Epithelial cell of esophagus (primary cell): ENCODE measurements at regions not wholly inside any gene's neighbourhood (a gene's known extent, or its start where the extent isn't known, plus 50 kb on each side); places are given as distances from the start of the nearest gene placed in this dataset.

Experiments
- DNase-seq: peaks from one replicate; pipeline ENCODE4 v3.0.0; 2010; ENCODE audit warnings: low read depth
- H3K4me3 ChIP-seq: 2 replicates; pipeline ENCODE4 v1.5.1; 2011; ENCODE audit warnings: mild to moderate bottlenecking, low read length, control low read depth
- TF ChIP-seq, protein P1 (sequence below): IDR thresholded peaks from 2 replicates; pipeline ENCODE4 v1.5.1; 2011; ENCODE audit warnings: low read depth, mild to moderate bottlenecking, low read length, control low read depth, inconsistent platforms; ENCODE audit not compliant: insufficient read depth; ENCODE audit errors: missing control alignments

GRCh38 chr4:146018247-146018646 is 79.6 kb upstream of the ZNF827 start:
- TF ChIP-seq, protein P1, sequence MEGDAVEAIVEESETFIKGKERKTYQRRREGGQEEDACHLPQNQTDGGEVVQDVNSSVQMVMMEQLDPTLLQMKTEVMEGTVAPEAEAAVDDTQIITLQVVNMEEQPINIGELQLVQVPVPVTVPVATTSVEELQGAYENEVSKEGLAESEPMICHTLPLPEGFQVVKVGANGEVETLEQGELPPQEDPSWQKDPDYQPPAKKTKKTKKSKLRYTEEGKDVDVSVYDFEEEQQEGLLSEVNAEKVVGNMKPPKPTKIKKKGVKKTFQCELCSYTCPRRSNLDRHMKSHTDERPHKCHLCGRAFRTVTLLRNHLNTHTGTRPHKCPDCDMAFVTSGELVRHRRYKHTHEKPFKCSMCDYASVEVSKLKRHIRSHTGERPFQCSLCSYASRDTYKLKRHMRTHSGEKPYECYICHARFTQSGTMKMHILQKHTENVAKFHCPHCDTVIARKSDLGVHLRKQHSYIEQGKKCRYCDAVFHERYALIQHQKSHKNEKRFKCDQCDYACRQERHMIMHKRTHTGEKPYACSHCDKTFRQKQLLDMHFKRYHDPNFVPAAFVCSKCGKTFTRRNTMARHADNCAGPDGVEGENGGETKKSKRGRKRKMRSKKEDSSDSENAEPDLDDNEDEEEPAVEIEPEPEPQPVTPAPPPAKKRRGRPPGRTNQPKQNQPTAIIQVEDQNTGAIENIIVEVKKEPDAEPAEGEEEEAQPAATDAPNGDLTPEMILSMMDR = no peak
- no peak for DNase-seq
- H3K4me3 ChIP-seq = no peak overlapping the region

DNA sequence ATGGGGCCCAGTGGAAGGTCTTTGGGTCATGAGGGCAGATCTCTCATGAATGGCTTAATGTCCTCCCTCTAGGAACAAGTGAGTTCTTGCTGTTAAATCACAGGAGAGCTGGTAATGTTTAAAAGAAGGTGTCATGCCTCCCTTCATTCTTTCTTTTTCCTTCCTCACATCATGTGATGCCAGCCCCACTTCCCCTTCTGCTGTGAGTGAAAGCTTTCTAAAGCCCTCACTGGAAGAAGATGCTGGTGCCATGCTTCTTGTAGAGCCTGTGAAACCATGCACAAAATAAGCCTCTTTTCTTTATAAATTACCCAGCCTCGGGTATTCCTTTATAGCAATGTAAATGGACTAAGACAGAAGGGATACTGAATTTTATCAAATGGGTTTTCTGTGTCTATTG is 66.1 kb upstream of the ZNF827 start:
- TF ChIP-seq, protein P1 = no peak
- no peak for DNase-seq
- no peak overlapping the region for H3K4me3 ChIP-seq

GRCh38 chr4:145988628-145989027 is 50.0 kb upstream of the ZNF827 start:
- TF ChIP-seq, protein P1 = no peak
- no peak overlapping the region for H3K4me3 ChIP-seq
- no peak for DNase-seq
